ENCODE measurements at regions not wholly inside any gene's neighbourhood (a gene's known extent, or its start where the extent isn't known, plus 50 kb on each side); places are given as distances from the start of the nearest gene placed in this dataset.
"Not testable (repeated sequence)": the region's sequence is repeated elsewhere in the genome, so short reads cannot be mapped to it uniquely, and the experiment has no call there.

DNA sequence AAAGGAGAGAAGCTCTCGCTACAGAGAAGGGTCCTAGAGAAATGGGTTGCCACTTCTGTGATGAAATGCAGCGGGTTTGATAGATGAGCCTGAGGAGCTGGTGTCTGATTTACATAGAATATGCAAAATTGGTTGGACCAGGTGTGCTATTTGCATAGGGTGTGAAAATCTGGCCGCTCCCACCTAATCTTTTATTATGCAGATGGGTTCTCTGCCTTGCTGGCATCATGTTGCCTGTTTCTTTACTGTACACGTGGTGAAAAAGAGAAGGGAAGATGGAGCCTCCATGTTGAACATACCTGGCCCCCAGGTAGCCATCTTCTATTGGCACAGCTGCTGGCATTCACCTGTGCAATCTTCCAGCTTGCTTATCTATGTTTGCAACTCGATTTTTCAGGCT, 212.2 kb downstream of the ANKRD7 start:
- Histone ChIP-seq H3K36me3 (no peaks in the 10 kb centered on the region), H3K27me3 (ENCODE audit: low read depth) (no peaks in the 10 kb centered on the region), H3K9me3 (replicated peaks) (peaks cover 24% of the 10 kb centered on the region), H3K4me3 (no peak overlapping the region), H3K4me1 (no peaks in the 10 kb centered on the region), H3K27ac (replicated peaks) (no peak overlapping the region)
- TF ChIP-seq CTCF (IDR thresholded peaks at IDR 0.05; ENCODE audit: borderline replicate concordance): no peak
- intact Hi-C loops (cut with micrococcal nuclease): no loop called here
- no peak for DNase-seq

- intact Hi-C loops (cut with micrococcal nuclease); H3K9me3 ChIP-seq (replicated peaks); H3K27ac ChIP-seq (replicated peaks); H3K4me3 ChIP-seq; DNase-seq; H3K27me3 ChIP-seq (ENCODE audit: low read depth); H3K36me3 ChIP-seq; H3K4me1 ChIP-seq: not testable (repeated sequence)
These were observed 224.5 kb downstream of the ANKRD7 start for GRCh38 chr7:118449030-118449429.

- Histone ChIP-seq H3K9me3 (replicated peaks) (peaks cover 7% of the 10 kb centered on the region), H3K27me3 (ENCODE audit: low read depth) (no peaks in the 10 kb centered on the region), H3K27ac (replicated peaks) (no peak overlapping the region), H3K4me1 (no peaks in the 10 kb centered on the region), H3K4me3 (no peak overlapping the region), H3K36me3 (no peaks in the 10 kb centered on the region)
- no peak for DNase-seq
- no peak for TF ChIP-seq CTCF (IDR thresholded peaks at IDR 0.05; ENCODE audit: borderline replicate concordance)
- intact Hi-C loops (cut with micrococcal nuclease): no loop called here
These were observed 225.5 kb downstream of the ANKRD7 start for GRCh38 chr7:118449797-118450567.

DNA sequence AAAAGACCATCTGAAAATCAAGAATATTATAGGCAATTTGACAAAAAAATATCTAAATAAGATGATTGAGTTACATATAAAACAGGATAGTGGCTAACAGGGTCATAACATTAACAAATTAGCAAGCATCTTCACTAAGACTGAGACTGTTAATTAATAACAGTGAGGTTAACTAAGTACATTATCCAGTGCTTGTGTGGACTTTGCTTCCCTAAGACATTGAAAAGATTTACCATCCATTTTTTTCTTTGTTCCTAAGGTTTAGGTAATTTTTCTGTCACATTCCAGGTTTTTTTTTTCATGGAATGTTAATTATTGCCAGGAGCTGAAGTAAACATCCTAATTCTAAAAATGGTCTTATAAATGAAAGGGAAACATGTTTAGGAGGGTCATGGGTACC, 227.6 kb downstream of the ANKRD7 start:
- Histone ChIP-seq H3K4me1 (no peaks in the 10 kb centered on the region), H3K27ac (replicated peaks) (no peak overlapping the region), H3K9me3 (replicated peaks) (peaks cover 7% of the 10 kb centered on the region), H3K36me3 (no peaks in the 10 kb centered on the region), H3K27me3 (ENCODE audit: low read depth) (no peaks in the 10 kb centered on the region), H3K4me3 (no peak overlapping the region)
- DNase-seq: no peak
- intact Hi-C loops (cut with micrococcal nuclease): no loop called here
- no peak for TF ChIP-seq CTCF (IDR thresholded peaks at IDR 0.05; ENCODE audit: borderline replicate concordance)

DNA sequence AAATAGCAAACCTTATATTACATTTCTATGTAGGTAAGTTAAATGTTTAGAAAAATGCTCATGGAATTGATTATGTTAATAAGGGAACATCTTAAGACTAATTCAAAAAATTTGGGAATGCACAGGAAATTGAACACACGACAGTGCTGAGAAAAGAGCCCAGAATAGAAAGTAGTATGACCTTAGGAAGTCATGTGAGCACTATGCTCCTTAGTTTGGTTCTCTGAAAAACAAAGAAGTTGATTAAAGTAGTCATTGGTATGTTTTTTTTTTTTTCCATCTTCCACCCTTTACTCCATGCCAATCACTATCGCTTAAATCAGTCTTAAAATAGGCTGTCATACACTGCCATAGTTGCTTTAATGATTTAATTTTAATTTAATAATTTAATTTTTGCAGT, 242.9 kb downstream of the ANKRD7 start:
- Histone ChIP-seq H3K27ac (replicated peaks) (no peak overlapping the region), H3K27me3 (ENCODE audit: low read depth) (no peaks in the 10 kb centered on the region), H3K4me1 (no peaks in the 10 kb centered on the region), H3K4me3 (no peak overlapping the region), H3K9me3 (replicated peaks) (no peaks in the 10 kb centered on the region), H3K36me3 (no peaks in the 10 kb centered on the region)
- no peak for DNase-seq
- intact Hi-C loops (cut with micrococcal nuclease): no loop called here
- TF ChIP-seq CTCF (IDR thresholded peaks at IDR 0.05; ENCODE audit: borderline replicate concordance): no peak

DNA sequence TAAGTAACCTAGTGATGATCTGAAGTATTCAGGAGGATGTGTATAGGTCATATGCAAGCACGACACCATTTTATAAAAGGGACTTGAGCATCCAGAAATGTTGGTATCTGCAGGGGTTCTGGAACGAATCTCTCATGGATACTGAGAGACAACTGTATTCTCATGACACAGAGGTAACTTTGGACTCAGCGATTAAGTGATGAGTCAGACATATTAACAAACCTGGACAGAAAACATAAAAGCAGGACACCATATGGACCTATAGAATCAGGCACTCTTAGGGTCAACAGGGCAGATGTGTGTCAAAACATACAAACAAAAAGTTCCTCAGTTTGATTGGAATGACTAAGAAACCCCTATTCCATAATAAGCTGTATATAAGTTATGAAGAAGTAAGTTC, 248.1 kb downstream of the ANKRD7 start:
- Histone ChIP-seq H3K4me3 (no peak overlapping the region), H3K27me3 (ENCODE audit: low read depth) (no peaks in the 10 kb centered on the region), H3K27ac (replicated peaks) (no peak overlapping the region), H3K4me1 (no peaks in the 10 kb centered on the region), H3K36me3 (no peaks in the 10 kb centered on the region), H3K9me3 (replicated peaks) (peaks cover 6% of the 10 kb centered on the region)
- TF ChIP-seq CTCF (IDR thresholded peaks at IDR 0.05; ENCODE audit: borderline replicate concordance): no peak
- intact Hi-C loops (cut with micrococcal nuclease): no loop called here
- no peak for DNase-seq
